Upper lobe of left lung (tissue), 4 donors: ENCODE measurements at regions not wholly inside any gene's neighbourhood (a gene's known extent, or its start where the extent isn't known, plus 50 kb on each side); places are given as distances from the start of the nearest gene placed in this dataset.

Source experiments
- CTCF ChIP-seq, 6 experiments: fragments of 450-650 bp in 4 of 6; fragments of 200-600 bp in 2 of 6; sonication (generic) in 2 of 6; IDR thresholded peaks; one replicate each; pipeline ENCODE4 v1.5.1; 2016 to 2019; ENCODE audit warnings: antibody characterized with exemption in 6 of 6
- EP300 ChIP-seq, 4 donors: sonication (generic); formaldehyde crosslinking; IDR thresholded peaks; one replicate each; pipeline ENCODE4 v1.5.1; 2017; ENCODE audit warnings: antibody characterized with exemption in 4 of 4, control low read depth in 2 of 4
- POLR2A ChIP-seq, 4 donors: fragments of 450-650 bp; IDR thresholded peaks; one replicate each; pipeline ENCODE4 v1.5.1; 2016 to 2017; ENCODE audit warnings: antibody characterized with exemption in 4 of 4, mild to moderate bottlenecking in 2 of 4
- POLR2AphosphoS5 ChIP-seq, 2 donors: sonication (generic); formaldehyde crosslinking; IDR thresholded peaks; one replicate each; pipeline ENCODE4 v1.5.1; 2017; ENCODE audit warnings: antibody characterized with exemption in 2 of 2

GRCh38 chr13:22091222-22091970 lies 420.5 kb downstream of the FGF9 start:
- TF ChIP-seq CTCF (IDR thresholded peaks at IDR 0.05) (no peak), POLR2A (IDR thresholded peaks at IDR 0.05) (no peak), POLR2AphosphoS5 (IDR thresholded peaks at IDR 0.05) (no peak), EP300 (IDR thresholded peaks at IDR 0.05) (no peak)
